Renal cortex interstitium (tissue), 11 donors: ENCODE measurements at regions not wholly inside any gene's neighbourhood (a gene's known extent, or its start where the extent isn't known, plus 50 kb on each side); places are given as distances from the start of the nearest gene placed in this dataset.

ENCODE experiments used
- DNase-seq, 11 donors: peaks; one replicate each; pipeline ENCODE4 v3.0.0-alpha.2; 2013; ENCODE audit warnings: low read depth in 9 of 11, low spot score in 4 of 11; ENCODE audit errors: extremely low read depth in 1 of 11

- DNase-seq = no peak
Measured at GRCh38 chr21:35779690-35780570, 280.4 kb downstream of the SETD4 start.

DNA sequence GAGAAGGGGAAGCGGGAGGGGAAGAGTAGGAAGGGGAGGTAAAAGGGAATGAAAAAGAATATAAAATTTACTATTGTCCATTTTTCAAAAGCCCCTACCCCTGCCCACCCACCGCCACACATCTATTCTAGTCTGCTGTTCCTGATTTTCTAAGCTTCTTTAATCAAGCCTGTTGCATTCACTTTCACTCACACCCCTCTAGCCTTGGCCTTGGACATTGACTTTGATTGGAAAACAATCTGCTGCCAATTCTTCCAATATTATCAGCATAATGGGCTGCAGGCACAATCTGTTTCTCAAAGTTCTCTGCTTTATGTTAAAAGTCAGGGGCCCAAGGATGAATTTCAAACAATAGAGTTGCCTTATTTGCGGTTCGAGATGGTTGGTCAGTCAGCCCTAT lies 281.2 kb downstream of the SETD4 start:
- no peak for DNase-seq

- DNase-seq = no peak
Measured at GRCh38 chr21:35777081-35777480, 283.2 kb downstream of the SETD4 start.

- DNase-seq = no peak
Measured at GRCh38 chr21:35775778-35776544, 284.4 kb downstream of the SETD4 start.

DNA sequence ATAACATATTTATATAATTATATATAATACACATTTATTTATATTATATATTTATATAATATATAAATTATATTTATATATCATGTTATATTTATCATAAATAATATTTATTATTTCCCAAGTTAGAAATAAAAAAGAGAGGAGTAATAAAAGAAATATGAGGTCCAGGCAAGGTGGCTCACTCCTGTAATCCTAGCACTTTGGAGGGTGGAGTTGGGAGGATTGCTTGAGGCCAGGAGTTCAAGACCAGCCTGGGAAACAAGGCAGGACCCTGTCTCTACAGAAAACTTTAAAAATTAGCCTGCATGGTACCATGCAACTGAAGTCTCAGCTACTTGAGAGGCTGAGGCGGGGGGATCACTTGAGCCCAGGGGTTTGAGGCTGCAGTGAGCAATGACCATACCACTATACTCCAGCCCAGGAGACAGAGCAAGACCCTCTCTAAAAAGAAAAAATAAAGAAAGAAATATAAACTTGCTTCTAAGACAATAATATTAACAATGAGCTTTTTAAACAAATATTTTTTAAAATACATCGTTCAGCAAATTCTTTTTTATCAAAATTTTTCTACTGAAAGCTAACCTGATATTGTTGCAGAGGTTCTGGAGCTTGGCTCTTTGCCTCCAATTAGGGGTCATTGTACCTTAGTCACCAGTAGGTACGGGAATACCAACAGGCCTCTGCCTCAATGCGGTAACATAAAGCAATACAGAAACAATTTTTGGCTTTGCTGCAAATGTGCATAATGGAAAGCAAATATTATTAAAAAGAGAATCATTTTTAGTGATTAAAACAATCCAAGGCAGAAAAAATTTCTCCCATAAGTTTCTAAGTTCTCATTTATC lies 290.0 kb downstream of the SETD4 start:
- DNase-seq = no peak

- no peak for DNase-seq
Measured at GRCh38 chr21:35768187-35768586, 292.1 kb downstream of the SETD4 start.

GRCh38 chr21:35764586-35764985 lies 295.7 kb downstream of the SETD4 start:
- no peak for DNase-seq

DNA sequence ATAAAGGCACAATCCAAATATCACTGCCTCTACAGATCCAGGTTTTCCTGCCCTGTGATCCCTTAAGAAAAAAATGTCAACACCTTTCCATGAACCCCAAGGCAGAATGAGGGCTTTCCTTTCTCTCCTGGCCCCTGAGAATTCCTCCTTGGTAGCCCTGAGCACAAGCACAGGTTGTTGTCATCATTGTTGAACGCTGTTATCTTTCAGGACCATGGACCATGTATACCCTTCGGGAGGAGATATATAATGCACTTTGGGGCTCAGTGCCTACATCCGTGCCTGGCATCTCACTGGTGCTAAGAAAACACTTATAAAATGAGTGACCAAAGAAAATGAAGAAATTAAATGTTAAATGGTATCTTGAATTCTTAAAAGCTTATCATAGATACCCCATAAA lies 296.2 kb downstream of the SETD4 start:
- DNase-seq = no peak

- DNase-seq = no peak
Measured at GRCh38 chr21:35754583-35754982, 305.7 kb downstream of the SETD4 start.

DNA sequence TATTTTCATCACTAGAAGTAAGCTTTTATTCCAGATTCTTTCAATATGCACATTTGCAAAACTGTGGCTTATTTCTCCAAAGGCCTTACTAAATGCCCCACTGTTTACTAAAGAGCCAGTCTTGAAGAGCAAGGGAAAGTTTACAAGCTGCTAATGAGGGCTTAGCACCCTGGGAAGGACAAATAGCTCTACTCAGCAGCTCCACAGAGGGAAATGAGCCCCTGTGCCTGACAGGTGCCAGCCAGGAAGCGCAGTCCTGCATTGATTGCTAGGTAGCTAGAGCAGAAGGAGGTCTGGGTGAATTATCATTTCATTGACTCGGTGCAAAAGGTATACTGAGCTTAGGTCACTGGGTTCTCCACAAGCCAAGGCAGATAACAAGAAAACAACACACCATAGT lies 307.0 kb downstream of the SETD4 start:
- DNase-seq = no peak

- DNase-seq = no peak
Measured at GRCh38 chr21:35751171-35751570, 309.2 kb downstream of the SETD4 start.

- no peak for DNase-seq
Measured at GRCh38 chr21:35749904-35750303, 310.4 kb downstream of the SETD4 start.

GRCh38 chr21:35748678-35749314 lies 311.5 kb downstream of the SETD4 start:
- DNase-seq = no peak

GRCh38 chr21:35743571-35743970 lies 316.8 kb downstream of the SETD4 start:
- DNase-seq = no peak

DNA sequence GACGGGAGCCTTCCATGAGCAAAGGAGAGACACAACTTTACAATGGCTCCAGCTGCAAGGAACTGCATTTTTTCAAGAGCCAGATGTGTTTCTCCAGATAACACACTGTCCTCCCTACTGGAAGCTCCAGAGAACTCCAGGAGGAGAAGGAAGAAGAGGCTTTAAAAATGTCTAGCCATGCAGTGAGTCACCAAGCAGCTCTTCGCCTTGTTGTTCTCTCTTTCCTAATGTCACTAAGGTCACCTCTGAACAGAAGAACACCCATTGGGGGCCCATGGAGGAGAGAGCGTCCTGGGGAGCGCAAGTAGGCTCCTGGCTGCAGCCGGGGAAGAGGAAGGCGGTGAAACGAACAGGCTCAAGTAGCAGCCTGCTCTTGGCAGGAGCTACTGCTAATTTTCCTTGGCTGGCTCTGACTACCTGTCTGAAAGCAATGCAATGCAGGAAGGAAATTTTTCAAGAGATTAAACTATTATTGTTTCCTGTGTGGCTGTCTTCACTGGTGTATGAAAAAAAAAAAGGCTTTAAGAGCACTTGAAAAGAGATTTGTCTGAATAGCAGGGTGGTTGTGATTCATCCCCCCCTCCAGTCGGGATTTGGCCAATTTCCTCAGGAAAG lies 321.9 kb downstream of the SETD4 start:
- no peak for DNase-seq

GRCh38 chr21:35737899-35738346 lies 322.4 kb downstream of the SETD4 start:
- DNase-seq = no peak

DNA sequence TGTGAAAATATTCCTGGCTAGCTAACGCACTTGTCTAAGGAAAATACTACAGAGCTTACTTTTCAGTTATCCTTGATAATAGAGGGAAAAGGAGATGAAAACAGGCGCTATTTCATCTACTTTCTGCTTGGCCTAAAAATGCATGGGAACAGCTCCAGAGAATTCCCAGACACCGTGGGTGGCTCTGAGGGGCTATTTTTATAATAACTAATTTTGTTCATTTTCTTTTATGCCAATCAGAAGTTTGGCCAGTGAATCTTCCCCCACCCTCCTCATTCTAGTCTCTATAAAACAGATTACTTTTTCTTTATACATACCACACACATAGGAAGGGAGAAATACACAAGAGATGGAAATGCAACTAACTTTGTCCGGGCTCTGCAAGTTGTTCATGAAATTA lies 322.9 kb downstream of the SETD4 start:
- DNase-seq = no peak

GRCh38 chr21:35732788-35733187 lies 327.5 kb downstream of the SETD4 start:
- DNase-seq = peak in 1 of 11 donors; percentile 26

- DNase-seq = no peak
Measured at GRCh38 chr21:35730325-35730724, 330.0 kb downstream of the SETD4 start.
